ENCODE measurements at regions not wholly inside any gene's neighbourhood (a gene's known extent, or its start where the extent isn't known, plus 50 kb on each side); places are given as distances from the start of the nearest gene placed in this dataset.

GRCh38 chr7:26096136-26096535 is 55.9 kb upstream of the NFE2L3 start:
- Histone ChIP-seq H3K4me1 (ENCODE audit: control insufficient read depth in 2 of 3, insufficient read depth in 2 of 3, low read depth in 1 of 3, low read length in 3 of 3) (no peaks in the 10 kb centered on the region), H3K27ac (ENCODE audit: low read depth in 2 of 2, low read length in 2 of 2) (no peak overlapping the region), H3K4me3 (ENCODE audit: low read length in 3 of 3) (no peak overlapping the region), H3K9ac (ENCODE audit: low read length in 3 of 3) (no peak overlapping the region), H3K9me3 (ENCODE audit: control insufficient read depth in 2 of 3, insufficient read depth in 1 of 3, low read length in 3 of 3) (no peaks in the 10 kb centered on the region), H3K36me3 (ENCODE audit: control insufficient read depth in 2 of 3, insufficient read depth in 3 of 3, low read length in 3 of 3) (no peaks in the 10 kb centered on the region), H3K27me3 (ENCODE audit: control insufficient read depth, insufficient read depth, low read length) (no peaks in the 10 kb centered on the region)
- DNase-seq = no peak
- no peak for FAIRE-seq
- no peak for TF ChIP-seq CTCF (IDR thresholded peaks at IDR 0.05; ENCODE audit: borderline replicate concordance, extremely low read depth, insufficient read depth)
- intact Hi-C loops (cut with DNase I) = loop anchor here (10.0 kb wide), 1 partner anchor 269 kb away; no protein-coding TSS in a partner anchor

- Histone ChIP-seq H3K4me3 (ENCODE audit: low read length in 3 of 3) (no peak overlapping the region), H3K36me3 (ENCODE audit: control insufficient read depth in 2 of 3, insufficient read depth in 3 of 3, low read length in 3 of 3) (no peaks in the 10 kb centered on the region), H3K4me1 (ENCODE audit: control insufficient read depth in 2 of 3, insufficient read depth in 2 of 3, low read depth in 1 of 3, low read length in 3 of 3) (peaks cover 2 to 8% (median 7%) of the 10 kb centered on the region in 3 donors), H3K9me3 (ENCODE audit: control insufficient read depth in 2 of 3, insufficient read depth in 1 of 3, low read length in 3 of 3) (no peaks in the 10 kb centered on the region), H3K9ac (ENCODE audit: low read length in 3 of 3) (no peak overlapping the region), H3K27me3 (ENCODE audit: control insufficient read depth, insufficient read depth, low read length) (no peaks in the 10 kb centered on the region), H3K27ac (ENCODE audit: low read depth in 2 of 2, low read length in 2 of 2) (no peak overlapping the region)
- no peak for TF ChIP-seq CTCF (IDR thresholded peaks at IDR 0.05; ENCODE audit: borderline replicate concordance, extremely low read depth, insufficient read depth)
- DNase-seq = no peak
- intact Hi-C loops (cut with DNase I) = loop anchor here (10.0 kb wide), 1 partner anchor 267 kb away; no protein-coding TSS in a partner anchor
- FAIRE-seq = no peak
Measured at GRCh38 chr7:26097837-26098668, 53.9 kb upstream of the NFE2L3 start.

GRCh38 chr7:26099236-26099635 is 52.8 kb upstream of the NFE2L3 start:
- DNase-seq (no peak), FAIRE-seq (no peak)
- Histone ChIP-seq H3K9ac (ENCODE audit: low read length in 3 of 3) (no peak overlapping the region), H3K4me3 (ENCODE audit: low read length in 3 of 3) (no peak overlapping the region), H3K27me3 (ENCODE audit: control insufficient read depth, insufficient read depth, low read length) (no peaks in the 10 kb centered on the region), H3K36me3 (ENCODE audit: control insufficient read depth in 2 of 3, insufficient read depth in 3 of 3, low read length in 3 of 3) (no peaks in the 10 kb centered on the region), H3K27ac (ENCODE audit: low read depth in 2 of 2, low read length in 2 of 2) (no peak overlapping the region), H3K9me3 (ENCODE audit: control insufficient read depth in 2 of 3, insufficient read depth in 1 of 3, low read length in 3 of 3) (no peaks in the 10 kb centered on the region), H3K4me1 (ENCODE audit: control insufficient read depth in 2 of 3, insufficient read depth in 2 of 3, low read depth in 1 of 3, low read length in 3 of 3) (peaks cover 2 to 8% (median 7%) of the 10 kb centered on the region in 3 donors)
- intact Hi-C loops (cut with DNase I) = loop anchor here (10.0 kb wide), 1 partner anchor 266 kb away; no protein-coding TSS in a partner anchor
- no peak for TF ChIP-seq CTCF (IDR thresholded peaks at IDR 0.05; ENCODE audit: borderline replicate concordance, extremely low read depth, insufficient read depth)

Measured in kidney (tissue), 13 donors.